Stimulated activated CD4-positive, alpha-beta T cell treated with anti-CD3 and anti-CD28 coated beads, TNF-alpha, amount 100 ng/mL, for 48 hours (primary cell): ENCODE measurements at regions not wholly inside any gene's neighbourhood (a gene's known extent, or its start where the extent isn't known, plus 50 kb on each side); places are given as distances from the start of the nearest gene placed in this dataset.
"Not testable (repeated sequence)": the region's sequence is repeated elsewhere in the genome, so short reads cannot be mapped to it uniquely, and the experiment has no call there.

Experiments
- DNase-seq, 3 donors: peaks; one replicate each; pipeline ENCODE4 v3.0.0-alpha.2; 2020; ENCODE audit warnings: low read depth in 3 of 3

- DNase-seq = no peak
Measured at GRCh38 chr3:40753291-40753770, 228.6 kb downstream of the ZNF621 start.

GRCh38 chr3:40753951-40754350 lies 229.2 kb downstream of the ZNF621 start:
- DNase-seq = no peak

- no peak for DNase-seq
Measured at GRCh38 chr3:40754994-40755393, 230.2 kb downstream of the ZNF621 start.

GRCh38 chr3:40756500-40756899 lies 231.7 kb downstream of the ZNF621 start:
- DNase-seq = no peak

GRCh38 chr3:40762771-40763170 lies 238.0 kb downstream of the ZNF621 start:
- not testable (repeated sequence) for DNase-seq

GRCh38 chr3:40763807-40764206 lies 239.0 kb downstream of the ZNF621 start:
- no peak for DNase-seq

GRCh38 chr3:40764747-40765146 lies 240.0 kb downstream of the ZNF621 start:
- no peak for DNase-seq

GRCh38 chr3:40765884-40766283 lies 241.1 kb downstream of the ZNF621 start:
- DNase-seq = no peak

- no peak for DNase-seq
Measured at GRCh38 chr3:40766396-40766795, 241.6 kb downstream of the ZNF621 start.

- no peak for DNase-seq
Measured at GRCh38 chr3:40768046-40768445, 243.3 kb downstream of the ZNF621 start.

- no peak for DNase-seq
Measured at GRCh38 chr3:40768536-40768935, 243.8 kb downstream of the ZNF621 start.

GRCh38 chr3:40770061-40770460 lies 245.3 kb downstream of the ZNF621 start:
- no peak for DNase-seq

GRCh38 chr3:40771112-40771511 lies 246.4 kb downstream of the ZNF621 start:
- no peak for DNase-seq

GRCh38 chr3:40779039-40779438 lies 254.3 kb downstream of the ZNF621 start:
- no peak for DNase-seq

GRCh38 chr3:40780291-40780924 lies 255.6 kb downstream of the ZNF621 start:
- DNase-seq = no peak

- no peak for DNase-seq
Measured at GRCh38 chr3:40780925-40781406, 256.2 kb downstream of the ZNF621 start.

- no peak for DNase-seq
Measured at GRCh38 chr3:40782111-40782721, 257.5 kb downstream of the ZNF621 start.

- no peak for DNase-seq
Measured at GRCh38 chr3:40790746-40791145, 266.0 kb downstream of the ZNF621 start.

- DNase-seq = no peak
Measured at GRCh38 chr3:40793730-40794129, 269.0 kb downstream of the ZNF621 start.

GRCh38 chr3:40800343-40800742 lies 275.6 kb downstream of the ZNF621 start:
- DNase-seq = no peak

GRCh38 chr3:40801284-40801741 lies 276.6 kb downstream of the ZNF621 start:
- DNase-seq = no peak

- DNase-seq = no peak
Measured at GRCh38 chr3:40803311-40803710, 278.6 kb downstream of the ZNF621 start.

GRCh38 chr3:40805456-40805855 lies 280.7 kb downstream of the ZNF621 start:
- DNase-seq = no peak
